Choroid plexus epithelial cell (primary cell): ENCODE measurements at regions not wholly inside any gene's neighbourhood (a gene's known extent, or its start where the extent isn't known, plus 50 kb on each side); places are given as distances from the start of the nearest gene placed in this dataset.
"Not testable (repeated sequence)": the region's sequence is repeated elsewhere in the genome, so short reads cannot be mapped to it uniquely, and the experiment has no call there.

Experiments used
- DNase-seq: peaks from one replicate; pipeline ENCODE4 v3.0.0-alpha.2; 2010; ENCODE audit warnings: low read depth
- H3K4me3 ChIP-seq: 2 replicates; pipeline ENCODE4 v1.5.1; 2011; ENCODE audit warnings: low read depth, mild to moderate bottlenecking, control low read depth, low read length, moderate library complexity
- CTCF ChIP-seq: conservative IDR thresholded peaks from 2 replicates; pipeline ENCODE4 v1.5.1; 2011; ENCODE audit warnings: low read depth, mild to moderate bottlenecking, control low read depth, inconsistent platforms, low read length, moderate library complexity

GRCh38 chr11:128036556-128037093 lies 550.7 kb downstream of the ETS1 start:
- no peak for TF ChIP-seq CTCF
- H3K4me3 ChIP-seq, result no peak overlapping the region
- no peak for DNase-seq

DNA sequence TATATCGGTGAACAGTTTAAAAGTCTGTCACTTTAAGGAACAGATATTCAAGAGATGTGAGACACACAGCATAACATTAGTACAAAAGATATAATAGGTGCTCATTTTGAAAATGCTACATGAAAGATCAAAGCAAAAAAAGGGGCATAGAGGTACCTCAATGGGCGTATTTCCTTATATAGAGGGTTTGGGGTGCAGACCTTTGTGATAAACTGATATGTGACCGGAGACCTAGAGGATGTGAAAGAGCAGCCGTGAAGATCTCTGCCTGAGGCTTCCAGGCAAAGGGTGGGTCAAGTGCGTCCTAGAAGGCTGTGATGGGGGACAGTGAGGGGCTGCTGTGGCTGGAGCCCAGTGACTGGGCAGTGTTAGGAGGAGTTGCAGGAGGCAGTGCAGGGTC lies 551.4 kb downstream of the ETS1 start:
- no peak for TF ChIP-seq CTCF
- no peak for DNase-seq
- no peak overlapping the region for H3K4me3 ChIP-seq

DNA sequence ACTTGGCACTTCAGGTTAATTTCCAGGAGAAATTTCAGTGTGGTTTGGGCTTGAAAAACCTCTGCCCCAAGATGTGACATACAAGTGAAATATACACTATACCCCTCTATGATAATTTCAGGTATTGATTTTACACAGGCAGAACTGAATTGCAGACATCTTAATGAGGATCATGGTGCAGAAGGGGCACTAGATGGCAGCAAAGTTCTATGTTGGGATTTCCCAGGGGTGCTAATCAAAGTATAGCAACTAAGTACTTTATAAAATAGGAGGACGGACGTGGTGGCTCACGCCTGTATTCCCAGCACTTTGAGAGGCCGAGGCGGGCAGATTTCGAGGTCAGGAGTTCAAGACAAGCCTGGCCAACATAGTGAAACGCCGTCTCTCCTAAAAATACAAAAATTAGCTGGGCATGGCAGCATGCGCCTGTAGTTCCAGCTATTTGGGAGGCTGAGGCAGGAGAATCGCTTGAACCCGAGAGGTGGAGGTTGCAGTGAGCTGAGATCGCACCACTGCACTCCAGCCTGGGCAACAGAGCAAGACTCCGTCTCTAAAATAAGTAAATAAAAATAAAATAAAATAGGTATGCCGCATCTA lies 555.7 kb downstream of the ETS1 start:
- TF ChIP-seq CTCF, result peak; percentile 87
- H3K4me3 ChIP-seq, result not testable (repeated sequence)
- peak; percentile 88 for DNase-seq

DNA sequence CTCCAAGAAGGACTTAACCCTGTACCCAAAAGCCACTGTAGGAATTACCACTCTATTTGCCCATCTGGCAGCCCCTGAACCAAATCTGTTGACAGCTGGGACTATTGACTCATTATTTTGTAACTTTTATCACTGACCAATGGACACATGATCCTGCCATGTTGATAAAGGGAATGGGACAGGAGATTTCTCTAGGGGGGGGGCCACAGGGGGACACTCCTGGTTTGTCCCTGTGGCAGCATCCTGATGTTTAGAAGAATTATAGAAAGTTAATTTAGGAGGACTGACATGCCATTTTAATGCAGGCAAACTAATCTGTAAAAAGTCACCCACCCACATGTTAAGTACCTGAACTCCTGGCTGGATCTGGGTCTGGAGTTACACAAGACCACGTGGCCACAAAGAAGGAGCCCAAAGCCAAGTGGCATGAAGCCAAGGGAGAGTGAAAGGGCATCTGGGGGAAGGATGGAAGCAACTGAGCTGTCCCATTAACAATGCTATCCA lies 558.1 kb downstream of the ETS1 start:
- TF ChIP-seq CTCF, result no peak
- H3K4me3 ChIP-seq, result no peak overlapping the region
- peak; percentile 55 for DNase-seq

GRCh38 chr11:128026596-128026995 lies 560.8 kb downstream of the ETS1 start:
- peak; percentile 94 for DNase-seq
- no peak for TF ChIP-seq CTCF
- no peak overlapping the region for H3K4me3 ChIP-seq

- no peak for DNase-seq
- TF ChIP-seq CTCF, result no peak
Measured at GRCh38 chr11:128022761-128023160, 564.6 kb downstream of the ETS1 start.

DNA sequence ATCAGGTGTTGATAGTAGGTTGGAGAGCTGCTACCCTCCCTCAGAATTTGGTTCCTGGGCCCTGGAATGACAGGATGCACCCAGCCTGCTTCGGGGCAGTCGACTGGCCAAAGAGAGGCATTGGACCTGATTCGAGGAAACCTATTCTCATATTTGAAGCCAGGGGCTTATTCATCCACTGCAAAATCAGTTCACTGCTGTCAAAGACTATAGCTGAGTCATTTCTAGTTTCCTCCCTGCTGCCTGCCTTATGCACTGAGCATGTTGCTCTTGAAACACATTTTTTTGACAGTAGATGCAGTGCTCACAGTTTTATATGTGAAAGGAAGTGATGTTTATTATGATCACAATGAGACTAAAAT lies 565.4 kb downstream of the ETS1 start:
- peak; percentile 57 for DNase-seq
- no peak for TF ChIP-seq CTCF
- H3K4me3 ChIP-seq, result no peak overlapping the region

More at GRCh38 chr11:128022761-128023160, 564.6 kb downstream of the ETS1 start:
- H3K4me3 ChIP-seq, result no peak overlapping the region
